IPS DF 19.7 (cell line): ENCODE measurements at regions not wholly inside any gene's neighbourhood (a gene's known extent, or its start where the extent isn't known, plus 50 kb on each side); places are given as distances from the start of the nearest gene placed in this dataset.

ENCODE experiments used
- DNase-seq: peaks from one replicate; pipeline ENCODE4 v3.0.0-alpha.2; 2013; ENCODE audit warnings: low read depth, low spot score

- no peak for DNase-seq
Measured at GRCh38 chr6:65924411-65924810, 217.4 kb upstream of the EYS start.

GRCh38 chr6:65922049-65922448 lies 215.0 kb upstream of the EYS start:
- DNase-seq: no peak

- DNase-seq: no peak
Measured at GRCh38 chr6:65908065-65908464, 201.0 kb upstream of the EYS start.

- DNase-seq: no peak
Measured at GRCh38 chr6:65903992-65904391, 197.0 kb upstream of the EYS start.

DNA sequence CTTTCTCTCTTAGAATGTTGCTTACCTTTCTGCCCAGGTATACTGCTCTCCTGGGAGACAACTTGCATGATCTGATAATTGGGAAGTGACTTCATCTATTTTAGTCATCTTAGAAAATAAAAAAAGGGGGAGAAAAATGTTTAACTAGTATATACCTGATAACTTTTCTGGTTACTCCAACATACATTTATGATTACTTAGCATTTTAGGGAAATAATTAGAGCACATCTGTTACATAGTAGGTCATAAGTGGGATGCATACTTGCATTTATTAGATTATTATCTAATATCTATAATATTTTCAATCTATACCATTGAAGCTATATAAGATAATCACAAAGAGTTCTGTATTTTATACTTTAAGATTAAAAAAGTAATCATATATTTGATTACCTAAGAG lies 193.9 kb upstream of the EYS start:
- DNase-seq: no peak

DNA sequence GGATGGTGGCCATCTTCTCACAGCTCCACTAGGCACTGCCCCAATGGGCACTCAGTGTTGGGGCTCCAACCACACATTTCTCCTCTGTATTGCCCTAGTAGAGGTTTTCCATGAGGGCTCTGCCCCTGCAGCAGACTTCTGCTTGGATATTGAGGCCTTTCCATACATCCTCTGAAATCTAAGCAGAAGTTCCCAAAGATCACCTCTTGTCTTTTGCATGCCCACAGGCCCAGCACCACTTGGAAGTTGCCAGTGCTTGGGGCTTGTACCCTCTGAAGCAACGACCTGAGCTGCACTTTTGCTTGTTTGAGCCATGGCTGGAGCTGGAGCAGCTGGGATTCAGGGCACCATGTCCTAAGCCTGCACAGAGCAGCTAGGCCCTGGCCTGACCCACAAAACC lies 189.1 kb upstream of the EYS start:
- no peak for DNase-seq

DNA sequence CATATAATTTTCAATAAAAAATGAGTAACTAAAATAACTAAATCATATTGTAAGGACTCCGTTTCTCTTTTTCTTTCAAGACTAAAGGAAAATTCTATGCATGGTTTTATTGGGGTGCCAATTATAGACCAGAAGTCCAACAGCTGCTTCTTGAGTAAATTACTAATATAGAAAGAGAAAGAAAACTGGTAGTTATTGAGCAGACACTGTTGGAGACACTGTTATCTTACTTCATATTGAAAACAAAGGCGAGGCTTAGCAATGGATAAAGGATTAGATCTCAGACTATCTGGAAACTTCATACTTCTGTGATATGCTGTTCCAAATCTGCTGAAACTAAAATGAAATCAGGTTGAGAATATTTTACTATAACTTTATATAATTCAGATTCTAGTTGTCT lies 169.6 kb upstream of the EYS start:
- no peak for DNase-seq

GRCh38 chr6:65852369-65852852 lies 145.4 kb upstream of the EYS start:
- DNase-seq: no peak

DNA sequence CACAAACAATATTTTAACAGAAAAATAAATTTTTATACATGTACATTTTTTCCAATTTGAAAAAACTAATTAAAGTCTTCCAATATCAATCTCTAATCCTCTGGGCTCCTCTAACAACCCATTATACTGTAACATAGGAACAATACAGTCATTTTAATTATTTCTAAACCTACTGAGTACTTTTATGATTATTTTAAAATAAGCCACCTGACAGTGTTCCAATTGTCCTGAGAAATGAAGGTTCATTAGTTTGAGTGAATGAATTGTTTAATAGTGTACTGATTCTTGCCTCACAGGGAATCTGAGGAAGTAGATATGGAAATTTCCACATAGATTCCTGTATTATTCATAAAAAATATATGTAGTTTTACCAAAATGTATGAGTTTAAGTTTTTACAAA lies 123.1 kb upstream of the EYS start:
- no peak for DNase-seq

DNA sequence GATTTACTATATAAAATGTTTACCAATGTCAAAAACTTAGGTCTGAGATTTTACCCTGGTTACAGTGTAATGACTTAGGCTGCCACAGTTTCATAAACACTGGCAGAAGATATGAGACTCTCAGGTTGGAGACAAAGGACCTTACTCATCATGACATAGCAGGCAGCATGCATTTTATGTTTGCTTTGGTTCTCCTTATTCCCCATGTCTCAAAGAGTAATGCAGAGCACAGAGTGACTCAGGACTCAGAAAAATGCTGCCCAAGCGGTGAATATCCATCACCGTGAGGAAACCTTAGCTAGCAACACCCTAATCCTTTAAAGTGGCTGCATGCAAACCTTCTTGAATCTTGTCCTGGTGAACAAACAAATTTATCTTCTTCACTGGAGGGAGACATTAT lies 112.1 kb upstream of the EYS start:
- DNase-seq: no peak

DNA sequence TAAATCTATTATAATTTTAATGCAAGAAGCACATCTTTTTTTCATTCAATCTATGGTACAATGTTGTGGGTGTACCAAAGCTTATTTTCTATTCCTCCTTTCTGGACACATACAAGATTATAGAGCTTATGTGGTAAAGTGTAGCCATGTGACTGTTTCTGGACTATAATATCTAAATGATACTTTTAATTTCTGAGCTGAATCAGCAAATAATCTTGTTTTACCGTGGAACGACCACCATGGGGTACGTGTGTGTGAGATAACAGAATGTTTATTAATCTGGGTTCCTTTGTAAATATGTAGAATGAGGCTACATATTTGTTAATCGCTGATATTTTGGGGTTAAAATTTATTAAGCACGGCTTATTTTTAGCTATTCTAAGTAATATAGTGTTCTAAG lies 111.5 kb upstream of the EYS start:
- DNase-seq: no peak

DNA sequence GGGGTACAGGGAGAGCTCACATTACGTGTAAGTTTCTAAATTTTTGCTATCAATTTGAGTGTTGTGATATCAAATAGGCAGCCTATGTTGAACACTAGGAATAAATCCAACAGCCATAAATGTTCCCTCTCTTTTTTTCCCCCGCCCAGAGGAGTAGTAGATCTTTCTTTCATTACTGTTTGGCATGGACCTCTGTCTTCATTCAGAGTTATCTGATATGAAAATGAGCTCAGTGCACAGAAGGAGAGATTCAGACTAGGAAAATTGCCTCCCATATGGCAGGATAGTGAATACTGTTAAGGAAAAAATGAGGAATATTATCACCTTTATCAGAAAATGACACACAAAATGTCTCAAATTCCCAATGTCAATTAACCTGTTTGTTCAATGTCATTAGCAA lies 110.0 kb upstream of the EYS start:
- DNase-seq: no peak

GRCh38 chr6:65814071-65814470 lies 107.0 kb upstream of the EYS start:
- no peak for DNase-seq

DNA sequence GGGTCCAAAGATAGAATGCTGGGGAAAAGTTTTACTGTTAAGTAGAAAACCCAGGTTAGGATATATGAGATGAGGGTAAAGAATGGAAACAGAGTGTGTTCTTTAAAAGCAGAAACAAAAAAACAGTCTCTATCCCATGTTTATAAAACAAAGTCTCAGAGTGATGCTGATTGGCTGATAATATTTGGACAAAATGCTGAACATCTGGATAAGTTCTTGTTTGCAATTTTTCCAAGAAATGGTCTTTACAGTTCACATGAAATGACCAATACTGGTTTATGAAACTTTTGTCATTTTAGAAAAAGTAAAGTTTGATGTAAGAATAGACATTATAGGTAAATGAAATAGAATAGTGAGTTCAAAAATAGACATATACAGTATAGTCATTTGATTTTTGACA lies 96.2 kb upstream of the EYS start:
- no peak for DNase-seq

DNA sequence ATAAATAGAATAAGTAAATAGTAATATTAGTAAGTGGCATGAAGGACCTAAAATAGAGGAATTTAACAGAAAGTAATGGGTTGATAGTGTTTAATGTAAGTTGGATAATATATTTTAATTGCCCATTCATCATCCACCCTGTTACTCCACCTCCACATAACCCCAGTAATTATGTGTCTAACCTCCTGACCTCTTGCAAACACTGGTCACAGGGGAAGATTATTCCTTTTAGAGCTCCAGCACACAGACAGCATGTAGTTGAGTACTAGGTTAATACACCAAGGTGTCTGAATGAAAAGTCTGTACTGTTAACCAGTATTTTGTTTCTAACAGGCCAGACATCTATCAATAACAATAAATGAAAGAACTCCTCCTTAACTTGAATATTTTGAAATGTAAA lies 92.4 kb upstream of the EYS start:
- no peak for DNase-seq

- DNase-seq: no peak
Measured at GRCh38 chr6:65798280-65799014, 91.4 kb upstream of the EYS start.

DNA sequence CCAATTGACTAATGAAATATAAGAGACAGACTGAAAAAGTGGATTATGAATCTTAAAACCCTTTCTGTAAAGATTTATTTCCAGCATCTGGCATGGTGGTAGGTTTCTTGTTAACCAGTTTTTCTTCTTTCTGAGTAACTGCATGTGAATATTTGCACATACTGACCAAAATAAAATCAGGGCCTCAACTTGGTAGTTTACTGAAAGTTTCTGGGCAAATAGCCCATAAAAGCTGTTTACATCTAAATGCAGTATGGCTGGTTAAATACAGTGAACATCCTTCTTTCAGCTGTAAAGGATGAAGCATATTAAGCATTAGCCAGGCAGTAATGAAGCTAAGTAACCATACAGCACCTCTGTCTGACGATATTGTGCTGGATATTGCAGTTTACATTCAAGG lies 83.6 kb upstream of the EYS start:
- DNase-seq: no peak

DNA sequence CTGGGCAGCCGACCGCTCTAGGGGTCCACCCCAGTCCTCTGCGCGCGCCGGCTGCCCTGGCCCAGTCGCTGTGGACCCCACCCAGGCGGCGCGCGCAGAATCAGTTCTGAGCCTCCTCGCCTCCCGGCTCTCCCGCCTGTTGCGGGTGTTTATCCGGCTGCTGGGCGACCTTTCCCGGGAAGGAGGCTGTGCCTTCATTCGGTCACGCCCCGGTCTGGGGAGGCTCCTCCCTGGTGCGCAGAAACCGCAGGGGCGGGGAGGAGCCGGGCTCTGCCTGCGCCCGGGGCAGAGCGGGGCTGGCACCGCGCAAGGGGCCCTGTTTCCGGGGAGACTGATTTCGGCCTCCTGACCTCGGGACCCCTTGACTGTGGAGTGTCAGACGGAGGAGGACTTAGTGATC lies 80.8 kb upstream of the EYS start:
- no peak for DNase-seq

GRCh38 chr6:65786815-65787214 lies 79.8 kb upstream of the EYS start:
- DNase-seq: no peak

DNA sequence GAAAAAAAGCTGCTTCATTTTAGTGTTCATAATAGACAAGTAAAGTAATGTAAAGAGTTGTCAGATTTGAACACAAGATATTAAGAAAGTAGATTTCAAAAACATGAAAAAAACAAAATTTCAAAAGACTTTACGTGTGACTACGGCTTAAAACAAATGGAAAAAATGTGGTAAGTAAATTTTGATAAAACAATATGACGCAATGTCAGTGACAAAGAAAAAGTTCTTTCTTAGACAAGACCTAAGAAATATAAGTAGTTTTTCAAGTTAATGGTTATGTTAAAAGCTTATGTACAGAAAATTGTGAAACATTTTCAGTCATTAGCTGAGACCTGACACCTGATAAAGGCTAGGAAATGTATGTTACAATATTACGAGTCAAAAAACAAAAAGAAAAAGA lies 73.7 kb upstream of the EYS start:
- no peak for DNase-seq

GRCh38 chr6:65776332-65776731 lies 69.3 kb upstream of the EYS start:
- DNase-seq: no peak

DNA sequence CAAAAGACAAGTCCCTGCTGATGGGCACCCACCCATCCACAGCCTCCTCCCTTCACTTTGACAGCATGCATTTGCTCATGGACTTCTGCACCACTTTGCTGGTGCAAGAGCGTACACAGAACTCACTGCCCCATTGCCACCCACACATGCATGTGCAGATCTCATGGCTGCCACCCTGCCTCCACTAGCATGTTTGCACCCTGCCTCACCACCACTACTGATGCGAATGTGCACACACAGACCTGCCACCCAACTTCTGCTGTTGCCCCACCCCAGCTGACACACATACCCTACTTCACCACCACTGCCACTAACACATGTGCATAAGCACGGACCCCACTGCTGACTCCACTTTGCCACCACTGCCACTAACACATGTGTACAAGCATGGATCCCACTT lies 64.9 kb upstream of the EYS start:
- no peak for DNase-seq

- DNase-seq: no peak
Measured at GRCh38 chr6:65761890-65762289, 54.9 kb upstream of the EYS start.

DNA sequence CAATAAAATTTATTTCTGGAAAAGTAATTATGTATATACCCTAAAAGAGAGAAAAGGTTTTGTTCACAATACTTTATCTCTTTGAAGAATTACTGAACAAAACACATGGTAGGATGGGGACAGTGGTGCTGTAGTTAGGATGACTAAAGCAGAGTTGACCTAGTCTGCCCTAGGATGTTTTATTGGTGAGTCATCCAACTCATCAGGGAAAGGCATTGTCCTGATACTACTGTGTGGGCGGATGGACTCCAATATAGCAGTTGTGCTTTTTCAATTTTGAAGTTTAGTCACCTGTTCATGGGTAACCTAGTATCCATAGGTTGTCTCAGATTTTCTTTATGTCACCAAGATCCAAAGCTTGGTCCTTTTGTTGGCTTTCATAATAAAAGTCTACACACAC lies 53.3 kb upstream of the EYS start:
- no peak for DNase-seq
